ENCODE measurements at regions not wholly inside any gene's neighbourhood (a gene's known extent, or its start where the extent isn't known, plus 50 kb on each side); places are given as distances from the start of the nearest gene placed in this dataset.

GRCh38 chr22:22418957-22419356 lies 89.6 kb downstream of the ZNF280B start:
- no peak for DNase-seq (ENCODE audit: low spot score)

GRCh38 chr22:22420580-22420979 lies 88.0 kb downstream of the ZNF280B start:
- DNase-seq (ENCODE audit: low spot score) = no peak

GRCh38 chr22:22421392-22421791 lies 87.2 kb downstream of the ZNF280B start:
- no peak for DNase-seq (ENCODE audit: low spot score)

- DNase-seq (ENCODE audit: low spot score) = peak; percentile 18
These were observed 85.9 kb downstream of the ZNF280B start for GRCh38 chr22:22422629-22423112.

- no peak for DNase-seq (ENCODE audit: low spot score)
These were observed 84.9 kb downstream of the ZNF280B start for GRCh38 chr22:22423681-22424080.

- DNase-seq (ENCODE audit: low spot score) = no peak
These were observed 84.2 kb downstream of the ZNF280B start for GRCh38 chr22:22424210-22424800.

- no peak for DNase-seq (ENCODE audit: low spot score)
These were observed 83.6 kb downstream of the ZNF280B start for GRCh38 chr22:22424956-22425355.

GRCh38 chr22:22425356-22425755 lies 83.2 kb downstream of the ZNF280B start:
- no peak for DNase-seq (ENCODE audit: low spot score)

- no peak for DNase-seq (ENCODE audit: low spot score)
These were observed 82.5 kb downstream of the ZNF280B start for GRCh38 chr22:22425783-22426624.

- no peak for DNase-seq (ENCODE audit: low spot score)
These were observed 80.9 kb downstream of the ZNF280B start for GRCh38 chr22:22427542-22428065.

- no peak for DNase-seq (ENCODE audit: low spot score)
These were observed 80.1 kb downstream of the ZNF280B start for GRCh38 chr22:22428222-22429098.

GRCh38 chr22:22429369-22430108 lies 79.0 kb downstream of the ZNF280B start:
- DNase-seq (ENCODE audit: low spot score) = no peak

- DNase-seq (ENCODE audit: low spot score) = no peak
These were observed 78.3 kb downstream of the ZNF280B start for GRCh38 chr22:22430111-22430820.

GRCh38 chr22:22431271-22432220 lies 77.0 kb downstream of the ZNF280B start:
- peak; percentile 40 for DNase-seq (ENCODE audit: low spot score)

GRCh38 chr22:22432479-22432878 lies 76.1 kb downstream of the ZNF280B start:
- DNase-seq (ENCODE audit: low spot score) = no peak

- no peak for DNase-seq (ENCODE audit: low spot score)
These were observed 75.6 kb downstream of the ZNF280B start for GRCh38 chr22:22432937-22433336.

- no peak for DNase-seq (ENCODE audit: low spot score)
These were observed 74.8 kb downstream of the ZNF280B start for GRCh38 chr22:22433770-22434169.

Measured in umbilical cord (tissue), 1 donor.